ENCODE measurements at regions not wholly inside any gene's neighbourhood (a gene's known extent, or its start where the extent isn't known, plus 50 kb on each side); places are given as distances from the start of the nearest gene placed in this dataset.

DNA sequence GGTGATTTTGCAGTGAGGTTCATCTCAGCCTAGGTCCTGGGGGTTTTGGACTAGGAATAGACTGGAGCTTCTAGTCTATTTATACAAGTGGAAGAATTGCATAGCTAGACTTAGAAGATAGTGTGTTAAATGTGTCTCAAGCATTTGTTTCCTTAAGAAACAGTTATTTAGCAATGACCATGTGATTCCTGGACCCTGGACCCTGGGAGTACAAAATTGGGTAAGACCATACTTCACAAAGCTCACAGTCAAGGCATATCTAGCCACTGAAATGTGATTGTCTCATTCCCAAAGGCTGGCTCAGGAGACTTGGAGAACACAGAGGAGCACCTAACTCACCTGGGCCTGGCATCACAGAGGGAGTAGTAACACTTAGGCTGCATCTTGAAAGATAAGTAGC lies 754.5 kb downstream of the SATB2 start:
- no peak overlapping the region for H3K4me3 Mint-ChIP-seq

DNA sequence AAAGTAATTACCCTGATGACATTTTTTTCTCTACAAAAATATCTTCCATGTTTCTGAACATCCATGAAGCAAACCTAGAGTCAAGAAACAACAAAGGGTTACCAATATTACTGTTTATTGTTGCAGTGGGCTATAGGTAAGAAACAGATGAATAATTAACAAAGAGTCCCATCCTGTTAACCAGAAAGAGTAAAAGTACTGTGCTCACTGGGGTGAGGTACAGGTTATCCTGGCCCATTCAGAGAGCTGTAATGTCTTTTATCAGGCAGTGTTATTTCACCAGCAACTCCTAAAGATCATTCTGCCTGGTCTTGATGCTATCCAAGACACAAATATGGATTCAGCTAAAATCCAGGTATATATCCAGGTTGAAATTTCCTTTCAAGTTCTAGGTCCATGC lies 754.9 kb downstream of the SATB2 start:
- Mint-ChIP-seq H3K4me3 (no peak overlapping the region), H3K36me3 (no peaks in the 10 kb centered on the region), H3K27me3 (ENCODE audit: low read depth) (no peaks in the 10 kb centered on the region), H3K27ac (no peak overlapping the region), H3K9me3 (no peaks in the 10 kb centered on the region), H3K4me1 (peaks cover 12% of the 10 kb centered on the region)
- ChIA-PET CTCF (no interaction called here), POLR2A (no interaction called here)
- TF ChIP-seq CREM (CRISPR knock-in tag; IDR thresholded peaks at IDR 0.05) (no peak), ESRRA (CRISPR knock-in tag; IDR thresholded peaks at IDR 0.05; ENCODE audit: borderline replicate concordance) (no peak), ZNF423 (CRISPR knock-in tag; IDR thresholded peaks at IDR 0.05) (no peak)
- ATAC-seq (no peak), DNase-seq (ENCODE audit: low spot score) (no peak)

More for the DNA sequence above, 754.5 kb downstream of the SATB2 start:
- POLR2A ChIA-PET = no interaction called here
- CTCF ChIA-PET = no interaction called here
- ATAC-seq = no peak
- H3K9me3 Mint-ChIP-seq = no peaks in the 10 kb centered on the region
- H3K27me3 Mint-ChIP-seq (ENCODE audit: low read depth) = no peaks in the 10 kb centered on the region
- H3K27ac Mint-ChIP-seq = no peak overlapping the region
- TF ChIP-seq NFYB (CRISPR knock-in tag; conservative IDR thresholded peaks at IDR 0.05; ENCODE audit: low read depth) = no peak
- no peak for TF ChIP-seq NR2C2 (CRISPR knock-in tag; IDR thresholded peaks at IDR 0.05)
- TF ChIP-seq, protein P1, sequence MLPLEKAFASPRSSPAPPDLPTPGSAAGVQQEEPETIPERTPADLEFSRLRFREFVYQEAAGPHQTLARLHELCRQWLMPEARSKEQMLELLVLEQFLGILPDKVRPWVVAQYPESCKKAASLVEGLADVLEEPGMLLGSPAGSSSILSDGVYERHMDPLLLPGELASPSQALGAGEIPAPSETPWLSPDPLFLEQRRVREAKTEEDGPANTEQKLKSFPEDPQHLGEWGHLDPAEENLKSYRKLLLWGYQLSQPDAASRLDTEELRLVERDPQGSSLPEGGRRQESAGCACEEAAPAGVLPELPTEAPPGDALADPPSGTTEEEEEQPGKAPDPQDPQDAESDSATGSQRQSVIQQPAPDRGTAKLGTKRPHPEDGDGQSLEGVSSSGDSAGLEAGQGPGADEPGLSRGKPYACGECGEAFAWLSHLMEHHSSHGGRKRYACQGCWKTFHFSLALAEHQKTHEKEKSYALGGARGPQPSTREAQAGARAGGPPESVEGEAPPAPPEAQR (CRISPR knock-in tag; IDR thresholded peaks at IDR 0.05) = no peak
- TF ChIP-seq JUN (CRISPR knock-in tag; IDR thresholded peaks at IDR 0.05) = no peak
- TF ChIP-seq, protein P2, sequence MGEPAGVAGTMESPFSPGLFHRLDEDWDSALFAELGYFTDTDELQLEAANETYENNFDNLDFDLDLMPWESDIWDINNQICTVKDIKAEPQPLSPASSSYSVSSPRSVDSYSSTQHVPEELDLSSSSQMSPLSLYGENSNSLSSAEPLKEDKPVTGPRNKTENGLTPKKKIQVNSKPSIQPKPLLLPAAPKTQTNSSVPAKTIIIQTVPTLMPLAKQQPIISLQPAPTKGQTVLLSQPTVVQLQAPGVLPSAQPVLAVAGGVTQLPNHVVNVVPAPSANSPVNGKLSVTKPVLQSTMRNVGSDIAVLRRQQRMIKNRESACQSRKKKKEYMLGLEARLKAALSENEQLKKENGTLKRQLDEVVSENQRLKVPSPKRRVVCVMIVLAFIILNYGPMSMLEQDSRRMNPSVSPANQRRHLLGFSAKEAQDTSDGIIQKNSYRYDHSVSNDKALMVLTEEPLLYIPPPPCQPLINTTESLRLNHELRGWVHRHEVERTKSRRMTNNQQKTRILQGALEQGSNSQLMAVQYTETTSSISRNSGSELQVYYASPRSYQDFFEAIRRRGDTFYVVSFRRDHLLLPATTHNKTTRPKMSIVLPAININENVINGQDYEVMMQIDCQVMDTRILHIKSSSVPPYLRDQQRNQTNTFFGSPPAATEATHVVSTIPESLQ (CRISPR knock-in tag; IDR thresholded peaks at IDR 0.05) = no peak
- H3K4me1 Mint-ChIP-seq = peaks cover 8% of the 10 kb centered on the region
- no peak for DNase-seq (ENCODE audit: low spot score)
- H3K36me3 Mint-ChIP-seq = no peaks in the 10 kb centered on the region

DNA sequence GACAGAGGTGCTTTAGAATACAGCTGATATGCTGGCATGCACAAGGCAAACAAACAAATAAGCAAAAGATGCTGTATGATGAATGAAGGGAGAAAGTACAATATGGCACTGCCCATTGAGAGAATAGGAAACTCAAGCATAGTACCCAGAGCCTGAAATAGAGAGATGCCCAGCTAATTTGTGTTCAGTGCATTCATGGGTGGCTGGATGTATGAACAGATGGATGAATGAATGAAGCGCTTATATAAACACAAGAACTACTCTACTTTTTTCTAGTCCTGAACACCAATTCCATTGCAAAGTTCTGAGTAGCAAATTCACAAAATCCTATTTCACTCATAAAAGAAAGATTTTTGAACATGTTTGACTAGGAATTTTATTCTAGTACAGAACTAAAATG lies 756.3 kb downstream of the SATB2 start:
- Mint-ChIP-seq H3K27ac (no peak overlapping the region), H3K4me1 (peaks cover 20% of the 10 kb centered on the region), H3K9me3 (no peaks in the 10 kb centered on the region), H3K4me3 (no peak overlapping the region), H3K36me3 (no peaks in the 10 kb centered on the region), H3K27me3 (ENCODE audit: low read depth) (no peaks in the 10 kb centered on the region)
- TF ChIP-seq CBFB (CRISPR knock-in tag; IDR thresholded peaks at IDR 0.05; ENCODE audit: low read depth) = no peak
- TF ChIP-seq ESRRA (CRISPR knock-in tag; IDR thresholded peaks at IDR 0.05; ENCODE audit: borderline replicate concordance) = no peak
- no peak for TF ChIP-seq ATF1 (CRISPR knock-in tag; IDR thresholded peaks at IDR 0.05)
- TF ChIP-seq, protein P3, sequence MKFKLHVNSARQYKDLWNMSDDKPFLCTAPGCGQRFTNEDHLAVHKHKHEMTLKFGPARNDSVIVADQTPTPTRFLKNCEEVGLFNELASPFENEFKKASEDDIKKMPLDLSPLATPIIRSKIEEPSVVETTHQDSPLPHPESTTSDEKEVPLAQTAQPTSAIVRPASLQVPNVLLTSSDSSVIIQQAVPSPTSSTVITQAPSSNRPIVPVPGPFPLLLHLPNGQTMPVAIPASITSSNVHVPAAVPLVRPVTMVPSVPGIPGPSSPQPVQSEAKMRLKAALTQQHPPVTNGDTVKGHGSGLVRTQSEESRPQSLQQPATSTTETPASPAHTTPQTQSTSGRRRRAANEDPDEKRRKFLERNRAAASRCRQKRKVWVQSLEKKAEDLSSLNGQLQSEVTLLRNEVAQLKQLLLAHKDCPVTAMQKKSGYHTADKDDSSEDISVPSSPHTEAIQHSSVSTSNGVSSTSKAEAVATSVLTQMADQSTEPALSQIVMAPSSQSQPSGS (CRISPR knock-in tag; IDR thresholded peaks at IDR 0.05; ENCODE audit: borderline replicate concordance, low read depth) = no peak
- TF ChIP-seq GRHL2 (CRISPR knock-in tag; IDR thresholded peaks at IDR 0.05; ENCODE audit: insufficient replicate concordance, severe bottlenecking) = no peak
- no peak for DNase-seq (ENCODE audit: low spot score)
- ChIA-PET POLR2A (no interaction called here), CTCF (no interaction called here)
- ATAC-seq = no peak

DNA sequence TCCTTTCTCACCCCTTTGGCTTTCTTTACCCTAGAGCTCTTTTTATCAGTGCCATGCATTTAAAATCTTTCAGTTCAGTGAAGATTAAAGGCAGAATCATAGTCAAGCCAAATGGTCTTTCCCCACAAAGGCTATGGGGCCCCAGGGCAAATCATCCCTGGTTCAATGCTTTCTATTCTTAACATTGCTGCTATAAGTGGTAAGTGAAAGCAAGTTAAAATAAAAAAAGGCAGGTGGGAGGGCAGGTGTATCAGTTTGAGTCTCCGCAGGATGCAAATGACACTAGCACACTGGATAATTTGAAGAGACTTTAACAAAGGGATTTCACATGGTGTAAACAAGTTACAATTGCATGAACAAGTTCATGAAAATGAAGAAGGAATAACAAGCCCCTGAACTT lies 757.4 kb downstream of the SATB2 start:
- Mint-ChIP-seq H3K4me1 (peaks cover 20% of the 10 kb centered on the region), H3K36me3 (no peaks in the 10 kb centered on the region), H3K27me3 (ENCODE audit: low read depth) (no peaks in the 10 kb centered on the region), H3K4me3 (no peak overlapping the region), H3K27ac (0 out of 2 replicates have a peak overlapping the region, but pooled peaks have one; percentile 26), H3K9me3 (no peaks in the 10 kb centered on the region)
- POLR2A ChIA-PET = no interaction called here
- no peak for DNase-seq (ENCODE audit: low spot score)
- CTCF ChIA-PET = interaction anchor here (1.2 kb wide), 1 partner anchor 42 kb away, joined by 3 read pairs; no protein-coding TSS in a partner anchor
- ATAC-seq = no peak
- TF ChIP-seq SMAD4 (CRISPR knock-in tag; IDR thresholded peaks at IDR 0.05) = no peak
- TF ChIP-seq ESRRA (CRISPR knock-in tag; IDR thresholded peaks at IDR 0.05; ENCODE audit: borderline replicate concordance) = no peak
- TF ChIP-seq, protein P4, sequence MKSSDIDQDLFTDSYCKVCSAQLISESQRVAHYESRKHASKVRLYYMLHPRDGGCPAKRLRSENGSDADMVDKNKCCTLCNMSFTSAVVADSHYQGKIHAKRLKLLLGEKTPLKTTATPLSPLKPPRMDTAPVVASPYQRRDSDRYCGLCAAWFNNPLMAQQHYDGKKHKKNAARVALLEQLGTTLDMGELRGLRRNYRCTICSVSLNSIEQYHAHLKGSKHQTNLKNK (CRISPR knock-in tag; IDR thresholded peaks at IDR 0.05) = no peak
- TF ChIP-seq, protein P5, sequence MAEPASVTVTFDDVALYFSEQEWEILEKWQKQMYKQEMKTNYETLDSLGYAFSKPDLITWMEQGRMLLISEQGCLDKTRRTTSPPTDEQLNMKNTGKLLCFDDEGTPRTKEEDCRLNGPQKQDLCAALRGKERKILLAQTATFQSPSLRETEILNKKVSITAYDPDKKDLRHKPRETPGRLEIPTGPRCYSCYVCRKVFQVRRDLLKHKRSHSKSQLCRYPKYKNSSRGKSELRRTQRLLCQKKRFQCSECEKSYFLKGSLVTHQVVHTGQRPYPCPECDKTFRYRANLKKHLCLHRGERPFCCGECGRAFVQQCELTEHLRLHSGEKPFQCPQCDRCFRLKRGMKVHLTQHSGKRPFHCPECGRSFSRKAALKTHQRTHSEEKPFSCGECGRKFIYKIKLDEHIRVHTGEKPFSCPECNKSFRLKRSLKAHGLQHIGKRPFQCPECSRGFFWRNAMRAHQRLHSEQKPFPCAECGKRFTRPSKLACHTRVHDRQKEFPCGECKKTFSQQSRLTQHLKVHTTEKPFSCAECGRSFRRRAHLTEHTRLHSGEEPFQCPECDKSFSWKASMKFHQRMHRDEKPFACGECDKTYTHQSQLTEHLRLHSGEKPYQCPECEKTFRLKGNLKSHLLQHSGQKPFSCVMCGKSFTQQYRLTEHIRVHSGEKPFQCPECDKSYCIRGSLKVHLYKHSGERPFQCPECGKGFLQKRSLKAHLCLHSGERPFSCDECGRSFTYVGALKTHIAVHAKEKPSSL (CRISPR knock-in tag; conservative IDR thresholded peaks at IDR 0.05) = no peak
- no peak for TF ChIP-seq ZNF416 (CRISPR knock-in tag; IDR thresholded peaks at IDR 0.05)
- TF ChIP-seq IRF2 (CRISPR knock-in tag; IDR thresholded peaks at IDR 0.05; ENCODE audit: borderline replicate concordance, low read depth) = no peak
- TF ChIP-seq GRHL2 (CRISPR knock-in tag; IDR thresholded peaks at IDR 0.05; ENCODE audit: insufficient replicate concordance, severe bottlenecking) = no peak
- no peak for TF ChIP-seq ZNF423 (CRISPR knock-in tag; IDR thresholded peaks at IDR 0.05)
- TF ChIP-seq, protein P6, sequence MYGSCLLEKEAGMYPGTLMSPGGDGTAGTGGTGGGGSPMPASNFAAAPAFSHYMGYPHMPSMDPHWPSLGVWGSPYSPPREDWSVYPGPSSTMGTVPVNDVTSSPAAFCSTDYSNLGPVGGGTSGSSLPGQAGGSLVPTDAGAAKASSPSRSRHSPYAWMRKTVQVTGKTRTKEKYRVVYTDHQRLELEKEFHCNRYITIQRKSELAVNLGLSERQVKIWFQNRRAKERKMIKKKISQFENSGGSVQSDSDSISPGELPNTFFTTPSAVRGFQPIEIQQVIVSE (CRISPR knock-in tag; IDR thresholded peaks at IDR 0.05; ENCODE audit: borderline replicate concordance) = no peak

Data from WTC11 (cell line).